Erythroblast (primary cell): ENCODE measurements at regions not wholly inside any gene's neighbourhood (a gene's known extent, or its start where the extent isn't known, plus 50 kb on each side); places are given as distances from the start of the nearest gene placed in this dataset.

Experiments used
- GATA1 ChIP-seq: IDR thresholded peaks from 2 replicates; pipeline ENCODE4 v1.6.1; 2011; ENCODE audit warnings: low read depth, mild to moderate bottlenecking, control low read depth, low read length, moderate library complexity
- POLR2A ChIP-seq: IDR thresholded peaks from 2 replicates; pipeline ENCODE4 v1.6.1; 2011; ENCODE audit warnings: mild to moderate bottlenecking, low read length

DNA sequence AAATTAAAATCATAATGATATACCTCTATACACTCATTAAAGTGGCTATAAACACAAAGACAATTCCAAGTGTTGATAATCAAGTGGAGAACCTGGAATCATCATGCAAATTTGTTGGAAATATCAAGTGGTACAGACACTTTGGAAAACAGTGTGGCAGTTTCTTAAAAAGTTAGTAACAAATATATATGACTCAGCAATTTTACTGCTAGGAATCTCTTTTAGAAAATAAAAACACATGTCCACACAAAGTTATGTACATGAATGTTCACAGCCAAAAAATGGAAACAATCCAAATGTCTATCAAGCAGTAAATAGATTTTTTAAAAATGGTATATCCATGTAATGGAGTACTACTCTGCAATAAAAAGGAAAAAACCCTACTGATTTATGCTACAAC, 375.6 kb downstream of the HLX start:
- TF ChIP-seq POLR2A (no peak), GATA1 (no peak)
